ENCODE measurements at regions not wholly inside any gene's neighbourhood (a gene's known extent, or its start where the extent isn't known, plus 50 kb on each side); places are given as distances from the start of the nearest gene placed in this dataset.

DNA sequence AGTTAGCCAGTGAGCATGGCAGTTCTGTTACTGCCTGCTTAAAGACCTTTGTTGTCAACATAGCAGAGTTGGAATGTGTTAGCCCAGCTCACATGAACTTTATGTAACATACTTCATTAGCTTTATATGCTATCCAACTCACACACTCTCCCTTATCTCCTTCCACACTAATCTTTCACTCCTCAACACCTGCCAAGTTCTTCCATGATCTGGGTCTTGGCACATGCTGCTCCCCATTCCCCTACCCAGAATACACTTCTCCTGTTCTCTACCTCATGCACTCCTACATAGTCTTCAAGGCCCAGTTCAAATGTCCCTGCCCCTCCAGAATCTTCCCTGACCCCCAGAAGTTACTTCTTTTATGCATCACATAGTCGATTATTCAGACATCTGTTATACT is 179.3 kb downstream of the KATNAL1 start:
- no peak for DNase-seq (ENCODE audit: low read depth in 4 of 4, low spot score in 2 of 4)

DNA sequence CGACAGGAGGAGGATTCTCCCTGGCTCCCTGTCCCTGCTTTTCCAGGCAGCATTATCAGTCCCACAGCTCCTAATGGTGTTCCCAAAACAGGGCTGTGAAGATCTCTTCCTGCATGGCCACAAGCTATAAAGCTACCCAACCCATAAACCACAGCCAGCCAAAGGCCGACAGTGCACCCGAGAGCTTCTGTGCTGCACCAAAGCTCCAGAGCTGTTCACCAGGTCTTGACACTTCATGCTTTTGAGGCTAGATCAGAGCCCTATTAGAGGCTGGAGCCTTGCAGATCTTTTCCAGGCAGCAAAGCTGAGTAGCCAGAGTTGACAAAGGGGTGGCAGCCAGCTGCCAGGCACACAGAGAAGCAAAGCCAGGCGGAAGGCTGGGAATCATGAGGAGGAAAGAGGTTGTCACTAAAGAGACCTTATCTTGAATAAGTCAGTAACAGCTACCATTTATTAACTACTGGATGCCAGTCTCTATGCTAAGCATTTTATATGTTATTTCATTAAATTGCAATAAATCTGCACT is 180.4 kb downstream of the KATNAL1 start:
- DNase-seq (ENCODE audit: low read depth in 4 of 4, low spot score in 2 of 4) = no peak

DNA sequence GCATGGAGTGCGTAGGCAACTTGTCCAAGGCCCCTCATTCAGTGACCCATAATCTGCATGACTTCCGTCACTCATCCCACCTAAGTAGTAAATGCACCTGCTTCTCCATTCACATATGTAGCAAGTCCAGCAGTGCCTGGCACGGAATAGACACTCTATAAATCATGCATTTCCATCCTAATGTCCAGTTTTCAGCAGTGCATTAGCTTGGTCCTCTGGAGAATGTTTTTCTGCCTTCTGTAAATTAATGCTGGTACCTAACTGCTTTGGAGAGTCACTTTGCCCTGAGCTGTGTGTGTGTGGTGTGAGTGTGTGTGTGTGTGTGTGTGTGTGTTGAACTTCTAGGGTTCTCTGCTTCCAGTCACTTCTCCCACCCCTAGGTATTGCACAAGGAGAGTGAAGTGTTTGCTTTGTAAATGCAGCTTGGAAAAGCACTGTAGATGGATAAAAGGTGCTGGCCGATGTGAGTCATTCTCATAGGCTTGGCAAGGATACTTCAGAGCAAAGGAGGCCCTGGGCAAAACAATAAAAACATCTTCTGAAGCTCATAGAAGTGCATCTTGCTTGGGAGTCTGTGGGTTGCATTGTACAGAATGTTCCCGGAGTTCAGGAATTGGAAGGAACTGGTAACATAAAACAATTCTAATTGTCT is 181.8 kb downstream of the KATNAL1 start:
- no peak for DNase-seq (ENCODE audit: low read depth in 4 of 4, low spot score in 2 of 4)

DNA sequence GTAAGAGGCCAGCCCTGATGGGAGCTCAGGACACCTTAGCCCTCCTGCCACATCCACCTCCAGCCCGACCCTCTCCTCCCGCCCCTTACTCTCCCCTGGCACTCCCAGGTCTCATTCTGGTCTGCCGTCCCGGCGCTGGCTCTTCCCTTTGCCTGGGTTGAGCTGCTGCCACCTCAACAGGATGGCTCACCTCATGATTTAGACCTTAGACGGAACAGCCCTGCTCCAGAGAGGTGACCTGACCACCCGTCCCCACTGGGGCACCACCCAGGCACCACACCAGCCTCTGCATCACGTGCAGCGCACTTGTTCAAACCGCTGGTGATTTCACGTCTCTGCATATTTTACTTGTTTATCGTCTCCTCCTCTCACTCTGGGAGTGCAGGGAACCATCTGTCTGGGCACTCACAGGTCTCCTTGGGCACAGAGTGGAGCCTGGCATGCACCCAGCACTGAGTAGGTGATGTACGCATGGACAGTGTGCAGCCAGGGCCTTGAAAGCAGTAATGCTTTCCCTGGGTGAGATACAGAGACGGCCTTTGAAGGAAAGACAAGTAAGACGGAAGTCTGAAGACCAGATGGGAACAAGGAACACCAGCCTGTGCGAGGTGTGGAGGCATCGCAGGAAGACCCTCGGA is 183.1 kb downstream of the KATNAL1 start:
- DNase-seq (ENCODE audit: low read depth in 4 of 4, low spot score in 2 of 4) = no peak

DNA sequence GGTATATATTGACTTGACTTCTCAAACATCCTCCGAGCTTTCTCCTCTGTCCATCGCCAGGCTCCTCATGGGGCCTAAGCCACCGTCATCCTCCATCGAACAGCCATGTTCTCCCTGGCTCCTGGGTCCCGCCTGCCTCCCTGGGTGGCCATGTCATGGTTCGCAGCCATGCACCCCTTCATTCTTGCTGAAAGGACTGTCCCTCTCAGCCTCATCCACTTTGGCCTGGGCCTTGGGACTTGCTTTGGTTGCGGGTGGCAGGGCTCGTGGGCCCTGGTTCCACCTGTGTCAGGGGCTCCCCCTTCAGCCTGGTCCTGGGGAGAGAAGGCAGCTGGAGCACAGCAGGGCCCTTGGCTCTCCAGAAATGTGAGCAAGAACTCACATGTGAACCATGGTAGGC is 183.8 kb downstream of the KATNAL1 start:
- no peak for DNase-seq (ENCODE audit: low read depth in 4 of 4, low spot score in 2 of 4)

DNA sequence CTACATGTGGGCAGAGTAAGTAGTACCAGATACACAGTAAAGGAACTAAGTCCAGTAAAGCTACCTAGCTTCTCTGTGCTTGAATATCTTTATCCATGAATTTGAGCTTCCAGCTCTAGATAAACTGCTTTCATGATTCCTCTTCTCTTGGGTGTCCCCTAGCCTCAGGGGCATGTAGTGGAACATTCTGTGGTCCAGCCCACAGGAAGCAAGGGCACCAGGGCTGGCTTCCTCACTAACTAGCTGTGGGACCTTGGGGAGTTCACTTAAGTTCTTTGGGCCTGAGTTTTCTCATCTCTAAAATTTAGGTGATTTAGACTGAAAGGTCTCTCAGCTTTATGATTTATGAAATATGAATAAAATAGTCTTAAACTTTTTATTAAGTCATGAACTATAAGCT is 185.7 kb downstream of the KATNAL1 start:
- DNase-seq (ENCODE audit: low read depth in 4 of 4, low spot score in 2 of 4) = no peak

DNA sequence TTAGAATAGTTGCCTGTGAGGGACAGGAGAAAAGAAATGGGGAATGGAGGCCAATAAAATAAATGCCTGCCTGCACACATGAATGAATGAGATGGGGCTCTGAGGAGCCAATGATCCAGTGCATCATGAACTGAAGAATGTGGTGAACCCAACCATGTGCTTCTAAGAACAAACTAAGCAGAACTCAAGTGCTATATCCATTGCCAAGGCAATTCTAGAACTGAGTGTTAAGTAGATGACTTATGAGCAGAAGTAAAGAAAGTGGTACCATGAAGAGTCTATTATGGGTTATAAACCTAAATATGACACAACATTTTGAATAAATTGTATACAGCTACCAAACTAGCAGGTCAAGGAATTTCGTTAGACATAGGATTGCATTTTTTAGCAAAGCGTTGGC is 186.1 kb downstream of the KATNAL1 start:
- no peak for DNase-seq (ENCODE audit: low read depth in 4 of 4, low spot score in 2 of 4)

DNA sequence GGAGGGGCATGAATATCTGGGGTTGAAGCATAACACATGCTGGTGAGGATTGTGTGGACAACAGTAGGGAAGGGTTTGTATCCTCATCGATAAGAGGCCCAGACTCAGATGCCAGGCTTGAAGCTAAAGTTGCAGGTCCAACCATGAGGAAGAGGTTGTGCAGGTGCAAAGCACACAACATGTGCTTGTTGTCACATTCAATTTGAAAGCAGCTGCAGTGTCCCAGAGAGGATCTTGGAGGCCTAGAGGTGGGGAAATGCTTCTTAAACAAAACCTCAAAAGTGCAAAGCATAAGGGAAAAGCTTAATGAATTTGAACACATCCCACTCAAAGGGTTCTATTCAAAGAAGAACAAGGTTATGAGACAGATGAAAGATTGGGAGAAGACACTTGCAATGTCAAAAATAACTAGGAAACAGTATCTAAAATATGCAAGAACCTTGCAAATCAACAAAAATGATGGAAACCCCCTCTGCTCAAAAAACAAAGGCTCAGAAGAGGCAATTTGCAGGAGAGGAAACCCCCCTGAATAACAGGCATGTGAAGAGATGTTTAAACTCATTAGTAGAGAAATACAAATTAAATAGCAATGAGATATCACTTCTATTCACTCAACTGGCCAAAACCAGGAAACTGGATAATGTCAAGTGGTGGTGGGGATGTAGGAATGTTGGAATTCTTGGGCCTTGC is 187.1 kb downstream of the KATNAL1 start:
- DNase-seq (ENCODE audit: low read depth in 4 of 4, low spot score in 2 of 4) = no peak

DNA sequence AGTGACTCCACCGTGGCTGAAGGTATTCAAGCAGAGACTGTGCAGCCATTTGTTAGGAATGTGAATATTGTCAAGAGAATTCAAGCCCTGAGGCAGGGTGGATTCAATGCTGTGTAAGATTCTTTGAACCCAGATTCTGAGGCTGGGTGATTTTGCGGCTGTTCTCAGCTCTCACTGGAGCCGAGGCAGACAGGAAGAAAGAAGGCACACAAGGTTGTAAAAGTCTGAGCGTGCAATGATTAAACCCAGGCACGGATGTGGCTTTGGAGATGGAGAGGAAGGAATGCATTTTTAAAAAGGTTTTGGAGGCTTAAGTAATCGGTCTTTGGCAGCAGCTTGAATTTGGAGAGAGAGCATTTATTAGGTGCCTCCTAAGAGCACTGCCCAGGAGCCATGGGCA is 187.9 kb downstream of the KATNAL1 start:
- no peak for DNase-seq (ENCODE audit: low read depth in 4 of 4, low spot score in 2 of 4)

DNA sequence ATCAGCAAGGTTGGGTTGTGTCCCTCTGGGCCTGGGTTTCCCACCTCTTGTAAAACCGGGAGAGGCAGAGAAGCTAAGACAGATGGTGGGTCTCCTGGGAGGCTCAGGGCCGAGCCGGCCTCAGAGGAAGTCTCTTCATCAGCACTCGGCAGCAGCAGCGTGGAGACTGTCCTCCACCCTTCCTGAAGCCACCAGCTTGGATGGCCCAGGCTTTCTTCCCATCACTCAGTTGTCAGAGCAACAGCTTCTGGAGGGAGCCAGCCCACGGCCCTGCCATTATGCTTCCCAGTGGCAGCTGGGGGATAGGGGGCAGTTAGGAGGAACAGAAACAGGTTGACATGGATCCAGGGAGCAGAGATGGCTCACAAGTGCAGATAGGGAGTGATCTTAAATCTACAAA is 191.0 kb downstream of the KATNAL1 start:
- DNase-seq (ENCODE audit: low read depth in 4 of 4, low spot score in 2 of 4) = no peak

DNA sequence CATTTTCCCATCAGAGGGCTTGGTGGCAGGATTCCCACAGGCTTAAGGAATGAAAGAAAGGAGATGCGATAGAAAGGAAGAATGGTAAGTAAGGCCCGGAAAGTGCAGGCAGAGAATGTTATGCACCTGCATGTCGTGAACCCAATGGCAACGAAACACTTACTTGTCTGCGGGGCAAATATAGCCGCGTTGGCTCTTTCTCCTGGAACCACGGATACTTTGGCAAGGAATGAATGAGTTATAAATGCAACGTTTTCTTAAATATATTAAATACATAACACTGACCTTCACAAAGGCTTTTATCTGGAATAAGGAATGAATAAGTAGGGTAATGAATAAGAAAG is 192.1 kb downstream of the KATNAL1 start:
- no peak for DNase-seq (ENCODE audit: low read depth in 4 of 4, low spot score in 2 of 4)

DNA sequence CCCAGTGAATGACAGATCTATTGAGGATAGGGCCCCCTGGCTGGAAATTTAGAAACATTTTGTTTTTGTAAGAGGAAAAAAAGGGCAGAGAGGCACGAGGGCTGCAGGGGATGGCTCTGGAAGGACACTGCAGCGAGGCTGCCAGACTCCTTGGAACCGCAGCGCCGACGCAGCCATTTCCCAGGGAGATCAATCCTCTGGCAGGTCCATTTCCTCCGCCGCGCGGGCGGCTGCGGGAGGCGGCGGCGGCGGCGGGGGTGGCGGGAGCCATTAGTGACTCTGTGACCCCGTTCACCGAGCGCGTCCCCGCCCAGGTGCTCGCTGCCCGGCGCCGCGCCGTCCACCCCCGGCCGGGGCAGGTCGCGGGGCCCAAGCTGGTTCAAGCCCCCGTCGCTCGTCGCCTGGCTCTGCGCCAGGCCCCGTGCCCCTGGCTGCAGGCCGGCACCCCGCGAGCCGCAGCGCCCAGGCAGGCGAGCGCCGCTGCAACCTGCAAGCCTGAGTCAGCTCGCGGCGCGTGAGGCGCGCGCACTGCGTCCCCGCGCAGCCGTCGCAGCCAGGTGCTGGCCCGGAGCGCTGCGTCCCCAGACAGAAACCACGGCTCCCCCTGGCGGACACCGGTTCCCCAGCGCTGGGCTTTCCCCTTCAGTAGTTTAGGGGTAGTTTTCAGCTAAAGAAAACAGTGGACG is 192.6 kb downstream of the KATNAL1 start:
- peak in 3 of 4 donors; percentile 75 to 81 (median 76) for DNase-seq (ENCODE audit: low read depth in 4 of 4, low spot score in 2 of 4)

DNA sequence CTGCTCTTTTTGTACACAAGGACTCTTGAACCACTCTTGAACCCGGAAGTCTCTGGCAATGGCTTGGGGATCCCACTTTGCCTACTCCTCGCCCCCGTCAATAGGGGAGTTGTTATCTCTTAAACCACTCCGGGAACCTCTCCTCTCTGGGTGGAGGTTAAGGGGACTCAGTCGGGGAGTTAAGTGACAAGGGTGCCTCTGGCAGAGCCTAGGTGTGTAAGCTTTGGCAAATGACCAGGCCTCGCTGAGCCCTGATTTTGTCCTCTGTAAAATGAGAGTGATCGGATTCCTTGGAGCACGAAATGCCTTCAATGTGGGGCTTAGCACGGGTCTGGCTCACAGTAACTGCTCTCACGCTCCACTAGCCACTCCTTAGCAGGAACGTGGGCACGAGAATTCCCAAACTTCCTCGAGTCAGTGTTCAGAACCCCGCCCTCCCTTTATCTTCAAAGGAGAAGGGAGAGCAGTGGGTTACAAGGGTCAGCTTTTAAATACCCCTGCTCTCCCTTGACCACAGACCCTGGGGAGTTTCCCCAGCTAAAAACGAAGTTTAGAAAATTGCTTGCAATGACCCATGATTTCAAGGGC is 193.3 kb downstream of the KATNAL1 start:
- DNase-seq (ENCODE audit: low read depth in 4 of 4, low spot score in 2 of 4) = no peak

DNA sequence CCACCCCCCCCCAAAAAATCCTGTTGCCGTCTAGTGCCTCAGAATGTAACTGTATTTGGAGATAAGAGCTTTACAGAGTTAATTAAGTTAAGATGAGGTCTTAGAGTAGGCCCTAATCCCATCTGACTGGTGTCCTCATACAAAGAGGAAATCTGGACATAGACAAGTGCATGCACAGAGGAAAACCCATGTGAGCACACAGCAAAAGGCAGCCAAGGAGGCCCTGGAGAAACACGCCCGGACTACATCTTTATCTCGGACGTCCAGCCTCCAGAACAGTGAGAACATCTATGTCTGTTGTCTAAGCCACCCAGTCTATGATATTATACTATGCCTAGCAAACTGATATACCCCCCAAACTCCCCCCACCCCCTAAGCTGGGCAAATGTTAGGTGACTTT is 193.8 kb downstream of the KATNAL1 start:
- DNase-seq (ENCODE audit: low read depth in 4 of 4, low spot score in 2 of 4) = no peak

DNA sequence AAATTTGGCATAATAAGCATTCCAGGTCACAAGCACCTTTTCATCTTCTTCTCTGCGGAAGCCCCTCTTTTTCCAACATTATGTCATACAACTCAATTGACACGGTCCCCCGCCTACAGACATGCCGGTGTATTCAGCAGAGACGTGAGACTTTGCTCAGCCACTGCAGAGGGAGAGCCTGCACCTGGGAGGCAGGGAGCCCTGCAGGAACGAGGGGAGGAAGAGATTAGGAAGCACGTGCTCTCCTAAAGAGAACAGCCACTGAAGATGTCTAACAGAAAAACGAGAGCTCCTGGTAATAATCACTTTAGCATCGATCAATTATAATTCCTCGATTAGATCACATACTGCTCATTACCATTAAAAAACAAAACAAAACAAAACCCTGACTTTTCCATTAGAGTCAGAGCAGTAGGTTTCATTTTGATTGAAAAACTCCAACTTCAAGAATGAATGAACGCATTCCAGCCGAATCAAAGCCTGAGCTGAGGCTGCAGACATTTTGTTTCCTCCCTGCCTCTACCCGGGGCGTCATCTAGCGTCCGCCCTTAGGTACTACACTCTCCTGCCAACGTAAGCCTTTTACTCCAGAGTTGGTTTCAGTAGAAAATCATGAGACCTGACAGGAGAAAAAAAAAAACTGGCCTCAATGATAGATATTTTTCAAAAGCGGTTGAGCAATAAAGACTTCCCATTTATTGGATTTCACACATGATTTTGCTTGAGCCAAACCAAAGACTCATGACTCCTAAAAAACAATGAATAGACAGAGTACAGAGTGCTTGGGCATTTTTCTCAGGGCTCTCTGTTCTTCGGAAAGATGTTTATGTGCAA is 194.5 kb downstream of the KATNAL1 start:
- peak in 2 of 4 donors; percentile 68 to 77 for DNase-seq (ENCODE audit: low read depth in 4 of 4, low spot score in 2 of 4)

DNA sequence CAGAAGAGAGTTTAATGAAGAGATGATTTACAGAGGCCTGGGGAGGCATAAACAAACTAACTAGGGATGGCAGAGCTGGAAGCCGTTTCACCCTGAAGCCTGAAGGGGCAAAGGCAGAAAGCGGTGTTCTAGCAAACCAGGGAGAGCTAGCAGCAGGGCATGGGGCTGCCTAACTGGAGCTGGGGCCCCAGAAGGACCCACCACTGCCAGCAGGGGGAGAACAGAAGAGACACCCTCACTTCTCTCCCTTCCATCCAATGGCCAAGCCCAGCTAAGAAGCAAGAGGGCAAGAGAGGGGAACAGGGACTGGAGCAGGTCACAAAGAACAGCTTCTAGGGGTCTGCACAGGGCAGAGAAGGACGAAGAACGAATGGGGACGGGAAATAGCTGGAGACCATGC is 195.5 kb downstream of the KATNAL1 start:
- no peak for DNase-seq (ENCODE audit: low read depth in 4 of 4, low spot score in 2 of 4)

DNA sequence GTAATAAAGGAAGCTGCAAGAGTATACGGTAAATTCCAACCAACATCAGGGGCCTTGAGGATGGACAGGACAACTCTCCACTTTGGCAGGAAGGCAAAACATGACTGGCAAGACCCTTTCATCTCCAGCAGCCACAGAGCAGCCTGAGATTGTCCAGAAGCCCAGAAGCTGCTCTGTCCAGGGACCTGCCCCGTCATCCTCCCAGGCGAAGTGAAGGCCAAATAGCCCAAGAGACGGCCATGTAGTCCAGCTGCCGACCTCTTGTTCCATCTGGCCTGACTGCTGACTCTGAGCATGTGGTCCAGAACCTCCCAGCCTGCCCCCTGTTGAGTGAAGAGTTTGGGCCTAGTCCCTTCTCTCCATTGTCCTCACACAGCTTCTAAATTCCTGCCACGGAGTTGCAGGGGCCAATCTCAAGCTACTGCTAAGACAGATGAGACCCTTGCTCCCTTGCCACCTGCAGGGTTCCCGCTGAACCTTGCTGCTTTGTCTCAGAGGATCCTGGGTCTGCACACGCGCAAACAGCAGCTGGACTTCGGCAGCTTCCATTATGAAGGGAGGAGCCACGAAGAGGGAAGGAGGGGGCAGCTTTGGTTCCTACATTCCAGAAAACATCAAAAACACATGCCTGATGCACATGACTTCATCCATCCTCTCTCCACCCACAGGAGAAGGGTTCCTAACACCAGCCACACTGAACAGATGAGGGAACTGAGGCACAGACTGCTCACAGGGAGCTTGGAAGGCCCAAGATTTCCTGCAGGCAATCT is 196.9 kb downstream of the KATNAL1 start:
- DNase-seq (ENCODE audit: low read depth in 4 of 4, low spot score in 2 of 4) = no peak

DNA sequence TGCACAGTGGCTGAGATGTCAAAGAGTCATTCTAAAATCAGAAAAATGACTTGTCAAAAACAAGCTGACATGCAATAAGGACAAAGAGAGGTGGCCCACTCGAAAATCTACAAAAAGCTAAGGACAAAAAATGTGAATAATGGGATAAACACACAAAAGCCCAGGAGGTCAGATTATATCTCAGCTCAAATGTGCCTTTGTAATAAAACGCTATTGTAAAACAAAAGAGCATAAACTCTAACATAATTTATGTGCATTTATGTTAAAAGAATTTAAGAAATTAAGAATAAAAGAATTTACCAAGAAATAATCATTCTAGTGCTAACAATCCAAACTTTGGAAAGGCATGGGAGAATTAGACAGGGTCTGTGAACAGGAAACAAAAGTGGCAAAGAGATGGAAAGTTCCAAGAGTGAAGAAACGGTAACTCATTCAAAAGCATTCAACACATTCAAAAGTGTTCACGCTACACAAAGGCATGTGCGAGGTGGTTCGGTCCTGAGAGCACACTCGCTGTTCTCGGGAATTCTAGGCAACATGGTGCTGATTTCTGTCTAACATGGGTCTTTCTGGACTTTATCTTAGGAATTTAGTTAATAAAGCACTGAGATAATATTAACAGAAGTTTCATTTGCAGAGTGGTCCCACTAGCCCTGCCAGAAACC is 197.7 kb downstream of the KATNAL1 start:
- no peak for DNase-seq (ENCODE audit: low read depth in 4 of 4, low spot score in 2 of 4)

DNA sequence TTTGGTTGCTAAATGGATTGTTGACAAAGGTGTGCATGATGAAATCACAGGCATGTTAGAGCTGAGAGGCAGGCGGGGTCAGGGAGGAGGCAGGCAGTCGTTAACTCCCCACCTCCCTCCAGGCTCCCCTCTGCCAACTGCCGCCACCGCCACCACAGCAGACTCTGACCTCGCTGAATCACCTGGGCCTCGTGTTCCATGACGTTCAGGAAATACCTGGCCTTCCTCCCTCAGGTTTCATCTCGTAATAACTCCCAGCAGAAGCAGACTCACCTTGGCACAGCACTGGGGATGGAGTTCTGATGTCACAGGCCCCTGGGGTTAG is 198.5 kb downstream of the KATNAL1 start:
- no peak for DNase-seq (ENCODE audit: low read depth in 4 of 4, low spot score in 2 of 4)
